Tongue (tissue), 1 donor: ENCODE measurements at regions not wholly inside any gene's neighbourhood (a gene's known extent, or its start where the extent isn't known, plus 50 kb on each side); places are given as distances from the start of the nearest gene placed in this dataset.
"Not testable (repeated sequence)": the region's sequence is repeated elsewhere in the genome, so short reads cannot be mapped to it uniquely, and the experiment has no call there.

Source experiments
- DNase-seq: peaks from one replicate; pipeline ENCODE4 v3.0.0-alpha.2; 2015

- DNase-seq = no peak
Measured at GRCh38 chr7:54255242-54255641, 286.9 kb upstream of the VSTM2A start.

DNA sequence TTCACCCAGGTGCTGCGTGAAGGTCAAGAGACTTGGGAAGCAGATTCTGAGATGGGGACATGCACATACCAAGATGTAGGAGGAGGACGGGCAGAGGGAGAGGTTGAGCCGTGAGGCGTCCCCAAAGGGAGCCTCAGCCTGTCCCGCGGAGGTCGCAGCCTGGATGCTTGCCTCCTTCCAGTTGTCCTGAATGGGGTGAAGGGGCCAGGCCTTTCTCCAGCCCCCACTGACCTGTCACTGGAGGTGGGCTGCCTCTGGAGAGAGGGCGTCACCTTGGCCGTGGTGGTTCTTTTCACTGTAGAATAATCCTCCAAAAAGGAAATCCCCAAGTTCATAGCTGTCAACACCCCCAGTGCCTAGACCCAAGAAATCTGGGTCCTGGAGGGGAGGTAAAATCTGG is 283.0 kb upstream of the VSTM2A start:
- DNase-seq = no peak

DNA sequence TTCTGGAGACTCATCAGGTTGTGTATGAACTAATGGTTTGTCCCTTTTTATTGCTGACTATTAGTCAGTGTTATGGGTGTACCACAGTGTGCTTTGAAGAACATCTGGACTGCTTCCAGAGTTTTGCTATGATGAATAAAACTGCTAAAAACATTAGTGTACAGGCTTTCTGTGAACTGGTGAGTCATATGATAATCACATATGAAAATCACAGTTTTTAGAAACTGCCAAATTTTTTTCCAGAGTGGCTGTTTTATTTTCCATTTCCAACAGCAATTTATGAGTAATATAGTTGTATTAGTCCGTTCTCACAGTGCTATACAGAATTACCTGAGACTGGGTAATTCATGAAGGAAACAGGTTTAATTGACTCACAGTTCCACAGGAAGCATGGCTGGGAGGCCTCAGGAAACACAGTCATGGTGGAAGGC is 281.2 kb upstream of the VSTM2A start:
- no peak for DNase-seq

- DNase-seq = no peak
Measured at GRCh38 chr7:54278847-54279246, 263.3 kb upstream of the VSTM2A start.

- DNase-seq = peak; percentile 6
Measured at GRCh38 chr7:54292171-54292925, 249.8 kb upstream of the VSTM2A start.

DNA sequence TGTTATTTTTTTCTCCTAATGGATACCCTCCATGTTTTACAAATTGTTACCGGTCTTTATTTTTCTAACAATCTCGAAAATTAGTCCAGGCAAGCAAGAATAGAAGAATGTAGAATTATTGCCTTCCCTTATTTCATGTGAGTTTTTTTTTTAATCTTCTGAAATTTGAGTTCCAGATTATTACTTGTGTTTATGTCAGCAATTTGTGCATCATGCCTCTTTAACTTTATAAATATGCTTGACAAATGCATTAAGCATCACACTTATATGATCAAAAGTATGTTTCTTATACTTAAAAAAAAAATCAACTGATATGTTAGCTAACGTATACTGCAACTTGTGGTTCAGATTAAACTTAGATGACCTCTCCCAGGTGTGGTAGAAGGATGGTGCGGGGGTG is 242.7 kb upstream of the VSTM2A start:
- no peak for DNase-seq

DNA sequence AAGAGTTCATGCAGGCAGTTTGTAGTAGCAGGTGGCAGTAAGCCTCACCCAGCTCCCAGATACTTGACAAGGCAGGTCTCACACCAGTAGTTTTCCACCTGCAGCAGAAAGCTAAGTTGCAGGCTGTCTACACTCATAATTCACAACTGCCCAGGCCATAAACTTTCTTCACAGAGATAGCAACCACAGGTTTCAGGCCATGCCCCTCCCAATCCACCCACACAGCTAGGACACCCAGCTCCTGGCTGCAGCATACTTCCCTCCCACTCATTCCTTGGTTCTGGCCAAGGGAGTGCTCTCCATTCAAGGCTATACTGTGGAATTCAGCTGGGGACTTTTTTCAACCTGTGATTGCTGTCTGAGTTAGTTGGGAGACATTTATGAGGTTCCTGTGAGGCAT is 226.2 kb upstream of the VSTM2A start:
- DNase-seq = not testable (repeated sequence)

GRCh38 chr7:54326592-54327167 is 215.5 kb upstream of the VSTM2A start:
- peak; percentile 60 for DNase-seq

- DNase-seq = peak; percentile 6
Measured at GRCh38 chr7:54330216-54330800, 211.9 kb upstream of the VSTM2A start.

DNA sequence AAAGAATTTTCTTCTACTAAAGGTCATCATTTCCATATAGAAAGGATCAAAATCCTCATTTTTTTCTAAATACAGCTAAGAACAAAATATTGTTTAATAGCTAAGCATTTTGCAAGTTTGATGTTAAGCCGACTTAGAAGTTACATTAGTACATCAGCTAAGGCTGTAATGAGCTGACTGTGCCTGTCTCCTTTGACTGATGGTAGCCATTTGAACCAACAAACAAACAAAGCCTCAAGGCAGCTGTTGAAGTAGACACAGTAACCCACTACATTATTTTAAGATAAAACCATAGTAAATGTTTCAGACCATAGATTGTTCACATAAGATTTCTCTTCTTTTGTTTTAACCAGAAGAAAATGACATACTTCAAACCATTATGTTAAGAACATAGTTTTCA is 210.9 kb upstream of the VSTM2A start:
- no peak for DNase-seq

- DNase-seq = no peak
Measured at GRCh38 chr7:54332301-54332700, 209.9 kb upstream of the VSTM2A start.

DNA sequence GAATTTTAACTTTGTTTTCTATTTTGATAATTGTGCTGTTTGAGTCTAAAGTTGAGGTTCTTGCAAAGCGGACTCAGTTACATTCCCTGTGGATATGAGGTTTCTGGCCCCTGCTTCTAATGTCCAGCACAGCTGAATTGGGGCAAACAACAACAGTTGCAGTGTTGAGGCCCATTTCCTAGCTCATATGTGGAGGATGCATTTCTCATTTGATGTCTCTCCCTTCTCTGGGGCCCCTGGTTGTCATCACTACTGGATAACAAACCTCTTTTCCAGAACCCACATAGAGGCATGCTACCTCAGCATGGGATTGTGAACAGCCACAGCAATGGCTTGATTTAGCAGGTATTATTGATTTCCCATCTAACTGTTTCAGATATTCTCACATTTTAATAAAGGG is 208.2 kb upstream of the VSTM2A start:
- DNase-seq = no peak

DNA sequence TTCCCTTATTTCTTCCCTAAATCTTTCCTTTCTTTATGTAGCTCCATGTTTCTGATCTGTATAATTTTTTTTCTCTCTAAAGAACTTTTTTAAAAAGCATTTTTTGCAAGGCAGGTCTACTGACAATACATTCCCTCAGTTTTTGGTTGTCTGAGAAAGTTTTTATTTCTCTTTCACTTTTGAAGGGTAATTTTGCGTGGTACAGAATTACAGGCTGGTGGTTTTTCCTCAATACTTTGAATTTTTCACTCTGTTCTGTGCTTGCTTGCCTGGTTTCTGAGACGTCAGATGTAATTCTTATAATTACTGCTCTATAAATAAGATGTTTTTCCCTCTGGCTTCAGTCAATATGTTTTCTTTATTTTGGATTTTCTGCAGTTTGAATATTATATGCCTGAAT is 205.4 kb upstream of the VSTM2A start:
- no peak for DNase-seq

GRCh38 chr7:54337466-54337865 is 204.7 kb upstream of the VSTM2A start:
- DNase-seq = peak; percentile 8

GRCh38 chr7:54338319-54338718 is 203.9 kb upstream of the VSTM2A start:
- DNase-seq = no peak

GRCh38 chr7:54339073-54339472 is 203.1 kb upstream of the VSTM2A start:
- DNase-seq = peak; percentile 78

GRCh38 chr7:54342458-54342857 is 199.7 kb upstream of the VSTM2A start:
- DNase-seq = no peak

DNA sequence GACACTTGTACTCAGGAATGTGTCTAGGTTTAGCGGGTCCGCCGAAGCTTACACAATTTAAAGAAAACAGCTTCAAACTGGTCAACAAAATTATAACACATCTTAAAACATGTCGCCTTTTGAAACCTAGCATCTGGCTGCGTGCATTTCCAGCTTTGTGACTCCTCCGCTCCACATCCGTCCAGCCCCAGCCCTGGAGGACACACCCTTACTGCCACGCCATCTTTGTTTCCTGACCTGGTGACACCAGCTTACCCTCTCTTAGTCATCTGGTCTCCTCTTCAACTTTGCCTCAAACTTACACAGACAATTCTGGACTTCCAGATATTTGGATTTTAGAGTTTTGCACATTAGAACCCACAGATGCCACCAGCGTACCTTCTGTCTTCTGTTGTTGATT is 198.7 kb upstream of the VSTM2A start:
- no peak for DNase-seq

- no peak for DNase-seq
Measured at GRCh38 chr7:54345746-54346145, 196.4 kb upstream of the VSTM2A start.

DNA sequence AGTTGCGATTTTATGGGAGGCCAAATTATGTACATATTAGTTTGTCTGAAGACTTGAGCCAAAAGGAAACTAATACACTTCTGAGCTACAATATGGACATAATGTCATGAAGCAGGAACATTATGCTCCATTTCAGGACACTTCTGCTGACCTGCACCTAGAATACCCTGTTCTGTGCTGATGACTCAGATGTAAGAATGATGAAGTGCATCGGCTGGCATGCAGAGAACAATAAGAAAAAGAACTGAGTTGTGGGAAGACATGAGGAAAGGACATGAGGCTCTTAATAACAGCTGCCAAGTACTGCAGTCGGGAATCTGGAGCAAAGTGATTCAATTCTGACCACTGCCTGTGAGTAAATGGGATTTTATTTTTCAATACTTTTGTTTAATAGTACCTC is 192.9 kb upstream of the VSTM2A start:
- DNase-seq = no peak

GRCh38 chr7:54354436-54354835 is 187.7 kb upstream of the VSTM2A start:
- no peak for DNase-seq

DNA sequence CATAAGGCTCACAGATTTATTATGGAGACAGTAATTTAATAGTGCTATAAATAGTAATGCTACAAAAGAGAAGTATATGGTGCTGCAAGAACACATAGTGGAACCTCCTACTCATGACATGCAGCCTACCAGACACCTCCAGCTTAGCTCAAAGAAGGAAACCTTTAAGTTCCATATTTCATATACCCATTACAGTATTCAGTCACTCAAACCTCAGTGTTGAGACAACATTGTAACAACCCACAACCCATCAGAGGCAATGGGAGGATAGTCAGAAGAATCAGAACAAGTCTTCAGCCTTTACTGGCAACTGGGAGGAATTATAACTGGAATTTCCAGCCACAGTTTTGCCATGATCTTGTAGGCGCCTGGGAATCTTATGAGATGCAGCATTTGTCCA is 186.3 kb upstream of the VSTM2A start:
- no peak for DNase-seq

DNA sequence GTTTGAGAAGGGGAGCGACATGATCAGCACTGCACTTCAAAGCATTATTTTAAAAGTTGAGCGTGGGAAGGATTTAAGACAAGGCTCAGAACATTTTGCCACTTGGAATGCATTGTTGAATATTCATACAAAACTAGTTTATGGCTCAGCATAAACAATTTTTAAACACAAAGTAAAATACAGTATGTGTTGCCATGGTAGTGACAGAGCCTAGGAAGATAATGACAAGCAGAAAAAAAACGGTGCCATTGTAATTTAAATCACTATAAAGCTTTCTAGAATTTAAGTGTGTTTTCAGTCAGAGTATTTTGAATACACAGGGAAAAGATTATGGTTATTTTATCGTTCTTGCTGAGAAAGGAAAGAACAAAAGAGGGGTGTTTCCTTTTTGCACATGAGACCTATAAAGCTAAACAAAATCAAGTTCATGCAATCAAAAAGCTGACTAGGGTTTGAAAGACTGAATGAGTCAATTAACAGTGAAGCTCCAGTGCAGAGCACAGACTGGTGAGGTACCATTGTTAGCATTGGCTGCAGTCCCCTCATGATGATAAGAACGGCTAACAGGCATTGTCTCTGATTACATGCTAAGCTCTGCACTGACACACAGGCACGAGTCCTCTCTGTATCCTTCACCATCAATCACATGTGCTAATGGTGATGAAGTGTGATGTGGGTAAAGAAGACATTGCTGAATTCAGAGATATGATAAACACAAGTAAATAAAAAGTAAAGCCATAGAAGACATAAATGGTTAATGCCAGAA is 181.9 kb upstream of the VSTM2A start:
- DNase-seq = no peak
